Fibroblast of the aortic adventitia (primary cell): ENCODE measurements at regions not wholly inside any gene's neighbourhood (a gene's known extent, or its start where the extent isn't known, plus 50 kb on each side); places are given as distances from the start of the nearest gene placed in this dataset.

ENCODE experiments used
- DNase-seq: peaks from one replicate; pipeline ENCODE4 v3.0.0-alpha.2; 2010; ENCODE audit warnings: low read depth
- H3K4me3 ChIP-seq: 2 replicates; pipeline ENCODE4 v1.5.1; 2011; ENCODE audit warnings: low read depth, mild to moderate bottlenecking, control low read depth, low read length, moderate library complexity
- TF ChIP-seq, protein P1 (sequence below): IDR thresholded peaks from 2 replicates; pipeline ENCODE4 v1.5.1; 2011; ENCODE audit warnings: mild to moderate bottlenecking, low read length, control low read depth, inconsistent platforms; ENCODE audit not compliant: insufficient read depth

DNA sequence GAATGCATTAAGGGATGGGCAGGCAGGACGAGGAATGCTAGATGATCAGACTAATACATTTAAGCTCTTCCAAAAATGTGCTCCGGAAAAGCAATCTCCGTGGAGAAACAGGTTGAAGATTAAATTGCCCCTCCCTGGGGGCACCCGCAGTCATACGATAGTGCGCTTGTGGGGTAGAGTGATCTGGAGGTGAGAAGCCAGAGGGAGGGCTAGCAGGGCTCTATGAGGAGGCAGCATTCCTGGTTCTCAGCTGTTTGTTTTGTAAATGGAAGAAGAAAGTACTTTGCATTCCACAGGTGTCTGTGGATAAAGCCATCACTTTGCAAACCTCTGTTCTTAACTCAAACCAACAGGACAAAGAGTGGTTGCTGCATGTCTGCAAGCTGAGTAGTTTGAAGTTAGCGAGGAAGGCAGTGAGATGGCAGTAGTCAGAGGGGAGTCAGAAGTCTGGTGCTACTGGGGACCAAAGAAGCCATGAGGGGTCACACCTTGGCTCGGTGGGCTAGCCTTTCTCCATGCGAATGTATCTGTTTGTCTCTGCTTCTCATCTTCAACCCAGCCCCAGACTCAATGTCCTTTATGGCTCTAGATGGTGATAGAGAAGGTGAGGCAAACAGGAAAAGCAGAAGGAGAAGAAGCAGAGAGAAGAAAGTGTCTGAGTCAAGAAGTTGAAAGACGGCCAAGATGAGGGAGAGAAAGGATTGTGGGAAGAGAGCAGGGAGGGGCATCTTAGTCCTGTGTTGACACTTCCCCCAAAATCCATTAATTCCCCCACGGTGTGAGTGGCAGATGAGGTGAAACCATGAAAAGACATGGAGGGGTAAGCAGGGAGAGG, 65.2 kb upstream of the GJA8 start:
- DNase-seq, result no peak
- H3K4me3 ChIP-seq, result no peak overlapping the region
- TF ChIP-seq, protein P1, sequence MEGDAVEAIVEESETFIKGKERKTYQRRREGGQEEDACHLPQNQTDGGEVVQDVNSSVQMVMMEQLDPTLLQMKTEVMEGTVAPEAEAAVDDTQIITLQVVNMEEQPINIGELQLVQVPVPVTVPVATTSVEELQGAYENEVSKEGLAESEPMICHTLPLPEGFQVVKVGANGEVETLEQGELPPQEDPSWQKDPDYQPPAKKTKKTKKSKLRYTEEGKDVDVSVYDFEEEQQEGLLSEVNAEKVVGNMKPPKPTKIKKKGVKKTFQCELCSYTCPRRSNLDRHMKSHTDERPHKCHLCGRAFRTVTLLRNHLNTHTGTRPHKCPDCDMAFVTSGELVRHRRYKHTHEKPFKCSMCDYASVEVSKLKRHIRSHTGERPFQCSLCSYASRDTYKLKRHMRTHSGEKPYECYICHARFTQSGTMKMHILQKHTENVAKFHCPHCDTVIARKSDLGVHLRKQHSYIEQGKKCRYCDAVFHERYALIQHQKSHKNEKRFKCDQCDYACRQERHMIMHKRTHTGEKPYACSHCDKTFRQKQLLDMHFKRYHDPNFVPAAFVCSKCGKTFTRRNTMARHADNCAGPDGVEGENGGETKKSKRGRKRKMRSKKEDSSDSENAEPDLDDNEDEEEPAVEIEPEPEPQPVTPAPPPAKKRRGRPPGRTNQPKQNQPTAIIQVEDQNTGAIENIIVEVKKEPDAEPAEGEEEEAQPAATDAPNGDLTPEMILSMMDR, result no peak

DNA sequence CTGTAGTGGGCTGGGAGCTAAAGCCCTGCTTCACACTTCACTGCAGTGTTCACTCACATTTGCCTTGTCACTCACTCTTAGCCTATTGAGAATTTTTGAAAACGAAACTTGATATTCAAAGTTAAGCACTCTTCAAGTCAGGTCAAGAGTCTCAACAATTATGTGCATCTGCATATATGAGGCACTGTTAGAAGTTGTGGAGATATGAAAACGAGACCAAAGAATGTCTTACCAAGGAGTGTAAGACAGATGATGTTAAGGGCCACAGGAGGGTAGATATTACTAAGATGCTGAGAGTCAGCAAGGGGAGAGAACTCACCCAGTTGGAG, 64.7 kb upstream of the GJA8 start:
- DNase-seq, result no peak
- H3K4me3 ChIP-seq, result no peak overlapping the region
- TF ChIP-seq, protein P1, result no peak

DNA sequence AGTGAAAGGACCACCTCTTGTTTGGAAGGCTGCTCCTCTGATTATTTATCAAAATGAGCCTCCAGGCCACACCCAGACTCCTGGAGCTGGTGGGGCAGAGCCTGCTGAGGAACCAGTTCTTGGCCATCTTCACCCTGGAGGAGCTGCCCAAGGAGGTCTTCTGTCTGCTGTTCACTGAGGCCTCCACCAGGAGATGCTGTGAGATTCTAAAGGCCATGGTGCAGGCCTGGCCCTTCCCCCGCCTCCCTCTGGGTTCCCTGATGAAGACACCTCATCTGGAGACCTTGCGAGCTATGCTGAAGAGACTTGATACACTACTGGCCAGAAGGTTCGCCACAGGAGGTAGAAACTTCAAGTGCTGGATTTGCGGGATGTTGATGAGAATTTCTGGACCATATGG, 61.7 kb upstream of the GJA8 start:
- H3K4me3 ChIP-seq, result no peak overlapping the region
- TF ChIP-seq, protein P1, result no peak
- no peak for DNase-seq

DNA sequence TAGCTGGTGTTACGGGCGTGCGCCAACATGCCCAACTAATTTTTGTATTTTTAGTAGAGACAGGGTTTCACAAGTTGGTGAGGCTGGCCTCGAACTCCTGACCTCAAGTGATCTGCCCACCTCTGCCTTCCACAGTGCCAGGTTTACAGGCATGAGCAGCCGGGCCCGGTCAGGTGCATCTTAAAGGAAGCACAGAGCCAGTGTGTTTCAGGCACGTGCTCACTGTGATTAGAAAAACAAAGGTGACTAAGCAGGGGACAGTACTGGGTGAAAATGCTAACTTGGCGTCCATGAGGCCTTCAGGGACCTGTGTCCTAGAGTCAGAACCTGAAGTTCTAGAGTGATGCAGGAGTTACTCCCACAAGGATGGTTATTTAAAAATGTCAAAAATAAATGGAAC, 60.0 kb upstream of the GJA8 start:
- TF ChIP-seq, protein P1, result no peak
- no peak overlapping the region for H3K4me3 ChIP-seq
- no peak for DNase-seq

DNA sequence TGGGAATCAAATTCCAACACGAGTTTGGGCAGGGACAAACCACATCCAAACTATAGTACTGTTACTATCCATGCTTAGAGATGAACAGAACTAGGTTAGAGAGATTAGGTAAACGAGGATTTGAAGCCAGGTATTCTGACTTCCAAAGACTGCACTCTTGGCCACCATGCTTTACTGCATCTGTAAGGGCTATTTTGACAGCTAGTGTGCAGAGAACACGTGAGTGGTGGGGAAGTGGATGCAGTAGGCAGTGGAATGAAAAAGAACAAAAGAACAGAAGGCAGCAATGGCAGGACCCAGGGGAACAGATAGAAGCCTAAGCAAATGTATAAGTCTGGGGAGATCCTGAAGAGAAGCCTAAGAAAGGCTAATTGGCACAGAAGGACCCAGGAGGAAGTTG, 59.1 kb upstream of the GJA8 start:
- no peak overlapping the region for H3K4me3 ChIP-seq
- TF ChIP-seq, protein P1, result no peak
- DNase-seq, result no peak

DNA sequence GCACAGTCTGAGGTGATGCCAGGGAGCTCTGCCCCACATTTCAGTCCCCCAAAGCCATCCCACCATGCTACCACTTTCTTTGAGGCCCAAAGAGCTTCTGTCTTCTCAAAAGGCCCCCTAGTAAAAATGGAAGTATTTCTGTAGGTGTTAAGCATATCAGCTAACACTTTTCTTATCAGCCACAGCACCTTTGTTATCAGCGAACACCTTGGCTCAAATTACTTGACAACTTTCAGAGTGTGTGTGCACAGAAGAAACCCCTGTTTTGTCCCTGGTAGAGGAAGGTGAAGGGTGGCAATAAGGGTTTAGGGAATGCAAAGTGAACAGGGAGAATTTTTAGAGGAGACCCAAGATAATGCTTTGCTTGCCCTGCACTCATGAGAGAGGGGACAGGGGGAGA, 54.8 kb upstream of the GJA8 start:
- DNase-seq, result no peak
- no peak overlapping the region for H3K4me3 ChIP-seq
- TF ChIP-seq, protein P1, result no peak
